ENCODE measurements at regions not wholly inside any gene's neighbourhood (a gene's known extent, or its start where the extent isn't known, plus 50 kb on each side); places are given as distances from the start of the nearest gene placed in this dataset.

DNA sequence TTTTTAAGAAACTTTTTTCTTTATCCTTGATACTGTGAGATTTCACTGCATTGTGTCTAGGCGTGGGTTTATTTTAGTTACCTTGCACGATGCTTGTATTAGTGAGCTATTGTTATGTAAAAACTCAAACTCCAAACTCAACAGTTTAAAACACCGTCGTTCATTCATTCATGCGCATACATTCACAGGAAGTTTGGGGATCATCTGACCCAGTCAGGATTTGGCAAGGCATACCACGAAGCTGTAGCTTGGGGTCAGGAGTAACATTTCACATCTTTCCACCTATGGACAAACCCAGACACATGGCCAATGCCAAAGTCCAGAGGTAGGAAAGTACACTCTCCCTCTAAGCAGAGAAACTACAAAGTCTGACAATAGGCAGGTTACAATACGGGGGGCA, 324.6 kb upstream of the CHRM3 start:
- H3K4me3 ChIP-seq (ENCODE audit: low read length): no peak overlapping the region
- no peak for TF ChIP-seq ZNF274 (IDR thresholded peaks at IDR 0.05; ENCODE audit: low read depth, low read length)

DNA sequence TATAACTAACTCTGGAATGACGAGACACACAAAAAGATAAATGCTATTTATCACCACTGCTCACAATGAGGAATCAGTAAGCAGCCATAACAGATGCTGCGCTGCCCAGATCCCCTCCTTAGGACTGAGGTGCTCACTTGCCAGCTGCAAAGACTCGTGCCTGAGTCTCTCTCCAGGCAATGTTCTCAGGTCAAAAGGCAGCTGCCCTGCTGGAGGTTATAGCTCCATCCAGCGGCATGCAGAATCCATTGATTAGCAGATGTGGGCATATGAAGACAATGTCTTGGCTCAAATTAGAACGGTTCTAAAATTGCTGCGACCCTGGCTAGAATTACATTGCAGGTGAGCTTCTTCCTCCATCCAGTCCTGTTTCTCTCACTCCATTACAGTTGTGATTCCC, 328.2 kb upstream of the CHRM3 start:
- no peak for TF ChIP-seq ZNF274 (IDR thresholded peaks at IDR 0.05; ENCODE audit: low read depth, low read length)
- H3K4me3 ChIP-seq (ENCODE audit: low read length): no peak overlapping the region

DNA sequence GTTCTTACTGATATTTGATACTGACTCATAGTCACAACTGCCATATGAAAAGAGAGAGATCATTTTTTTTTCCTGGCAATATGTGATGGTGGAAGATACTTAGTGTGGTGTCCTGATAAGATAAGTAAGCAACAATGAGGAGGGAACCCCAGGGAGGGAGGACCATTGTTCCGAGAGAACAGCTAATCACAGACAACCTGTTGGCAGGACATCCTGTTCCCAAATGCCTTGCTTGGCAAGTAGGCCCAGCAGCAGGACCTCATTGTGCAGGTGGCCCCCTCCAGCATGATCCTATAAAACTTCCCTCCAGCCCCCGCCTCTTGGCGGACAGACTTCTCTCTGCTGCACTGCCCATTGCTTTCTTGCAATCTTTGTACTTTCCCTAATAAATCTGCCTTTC, 329.4 kb upstream of the CHRM3 start:
- TF ChIP-seq ZNF274 (IDR thresholded peaks at IDR 0.05; ENCODE audit: low read depth, low read length): no peak
- no peak overlapping the region for H3K4me3 ChIP-seq (ENCODE audit: low read length)

DNA sequence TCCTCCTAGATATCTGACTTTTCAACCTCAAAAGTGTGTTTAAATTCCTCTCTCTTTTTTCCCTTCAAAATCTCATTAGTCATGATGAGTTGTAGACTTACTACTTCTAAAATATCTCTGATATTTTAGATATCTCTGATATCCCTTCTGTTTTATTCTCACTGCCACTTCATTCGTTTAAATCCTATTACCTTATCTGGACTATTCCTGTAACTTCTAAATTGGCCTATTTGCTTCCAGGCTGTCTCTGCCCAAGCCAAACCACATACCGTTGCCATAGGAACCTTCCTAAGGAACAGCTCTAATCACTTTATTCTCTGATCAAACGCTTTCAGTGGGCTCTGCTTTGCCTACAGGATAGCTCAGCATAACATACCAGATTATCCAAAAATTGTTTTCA, 333.1 kb upstream of the CHRM3 start:
- H3K4me3 ChIP-seq (ENCODE audit: low read length): no peak overlapping the region

DNA sequence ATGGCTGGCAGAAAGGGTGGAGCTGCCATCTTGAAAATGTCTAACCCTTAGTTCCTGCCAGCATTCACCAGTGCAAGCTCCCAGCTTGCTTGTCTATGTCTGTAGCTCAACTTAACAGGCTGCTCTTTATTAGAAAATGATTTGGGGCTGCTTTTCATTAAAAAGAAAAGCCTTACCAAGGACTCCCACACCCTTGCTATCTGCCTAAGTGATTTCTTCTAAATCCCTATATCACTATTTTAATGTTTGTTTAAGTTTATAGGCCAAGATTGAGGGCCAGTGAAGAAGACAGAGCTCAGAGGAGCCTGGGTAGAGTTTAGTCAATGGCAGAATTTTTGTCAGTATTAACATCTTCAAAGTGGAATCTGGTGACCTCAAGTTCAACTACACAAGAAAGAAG, 336.8 kb upstream of the CHRM3 start:
- no peak overlapping the region for H3K4me3 ChIP-seq (ENCODE audit: low read length)
- no peak for TF ChIP-seq ZNF274 (IDR thresholded peaks at IDR 0.05; ENCODE audit: low read depth, low read length)

More for the DNA sequence above, 333.1 kb upstream of the CHRM3 start:
- TF ChIP-seq ZNF274 (IDR thresholded peaks at IDR 0.05; ENCODE audit: low read depth, low read length): no peak

DNA sequence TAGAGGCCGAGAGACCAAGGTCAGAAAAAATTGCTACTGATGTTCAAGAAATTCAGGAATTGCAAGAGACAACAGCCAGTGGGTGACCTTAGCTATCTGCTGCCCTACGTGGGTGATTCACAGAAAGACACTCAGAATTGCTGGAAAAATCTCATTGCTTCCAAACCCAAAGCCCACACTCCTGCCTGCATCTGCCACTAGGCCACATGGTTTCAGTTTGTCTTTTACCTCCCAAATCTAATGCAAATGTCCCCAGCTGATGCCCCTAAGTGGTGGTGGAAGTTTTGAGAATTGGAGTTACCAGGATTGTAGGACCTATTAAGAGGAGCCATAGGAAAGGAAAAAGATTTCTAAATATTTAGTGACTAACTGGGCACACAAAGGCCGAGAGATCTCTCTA, 341.5 kb upstream of the CHRM3 start:
- TF ChIP-seq ZNF274 (IDR thresholded peaks at IDR 0.05; ENCODE audit: low read depth, low read length): no peak

DNA sequence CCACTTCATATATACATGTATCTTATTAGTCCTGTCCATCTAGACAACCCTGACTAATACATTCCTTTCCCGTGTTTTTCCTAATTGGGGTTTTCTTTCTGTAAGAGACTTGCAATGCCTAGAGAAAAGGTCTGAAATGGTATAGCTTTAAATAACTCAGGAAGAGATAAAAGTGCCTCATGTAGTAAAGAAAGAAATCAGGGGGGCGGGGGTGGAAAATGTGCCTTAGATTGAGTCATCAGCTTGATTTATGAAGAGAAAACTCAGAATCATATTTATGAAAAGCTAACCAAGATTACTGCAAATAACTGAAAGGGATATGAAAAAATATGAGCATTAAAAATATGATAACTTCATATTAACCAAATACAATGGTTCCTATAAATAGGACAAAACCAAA, 345.8 kb upstream of the CHRM3 start:
- TF ChIP-seq ZNF274 (IDR thresholded peaks at IDR 0.05; ENCODE audit: low read depth, low read length): no peak
- no peak overlapping the region for H3K4me3 ChIP-seq (ENCODE audit: low read length)

More for the DNA sequence above, 341.5 kb upstream of the CHRM3 start:
- H3K4me3 ChIP-seq (ENCODE audit: low read length): no peak overlapping the region

DNA sequence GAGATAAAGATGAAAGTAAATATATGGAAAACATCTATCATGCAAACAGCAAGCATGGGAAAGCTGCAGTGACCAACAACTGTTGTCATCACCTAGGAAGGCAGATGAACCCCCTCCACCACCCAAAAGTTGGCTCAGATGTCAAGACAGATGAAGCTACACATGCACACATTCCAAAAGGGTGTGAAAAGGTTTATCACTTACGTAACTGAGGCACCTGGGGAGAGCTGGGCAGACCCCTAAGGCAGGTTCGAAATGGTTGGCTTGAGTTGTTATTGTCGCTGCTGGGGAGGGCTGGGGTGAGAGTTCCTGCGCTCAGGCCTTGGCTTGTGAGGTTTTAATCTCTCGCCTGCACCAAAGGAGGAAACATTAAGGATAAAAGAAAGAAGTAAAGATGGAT, 355.1 kb upstream of the CHRM3 start:
- H3K4me3 ChIP-seq (ENCODE audit: low read length): no peak overlapping the region
- TF ChIP-seq ZNF274 (IDR thresholded peaks at IDR 0.05; ENCODE audit: low read depth, low read length): no peak

DNA sequence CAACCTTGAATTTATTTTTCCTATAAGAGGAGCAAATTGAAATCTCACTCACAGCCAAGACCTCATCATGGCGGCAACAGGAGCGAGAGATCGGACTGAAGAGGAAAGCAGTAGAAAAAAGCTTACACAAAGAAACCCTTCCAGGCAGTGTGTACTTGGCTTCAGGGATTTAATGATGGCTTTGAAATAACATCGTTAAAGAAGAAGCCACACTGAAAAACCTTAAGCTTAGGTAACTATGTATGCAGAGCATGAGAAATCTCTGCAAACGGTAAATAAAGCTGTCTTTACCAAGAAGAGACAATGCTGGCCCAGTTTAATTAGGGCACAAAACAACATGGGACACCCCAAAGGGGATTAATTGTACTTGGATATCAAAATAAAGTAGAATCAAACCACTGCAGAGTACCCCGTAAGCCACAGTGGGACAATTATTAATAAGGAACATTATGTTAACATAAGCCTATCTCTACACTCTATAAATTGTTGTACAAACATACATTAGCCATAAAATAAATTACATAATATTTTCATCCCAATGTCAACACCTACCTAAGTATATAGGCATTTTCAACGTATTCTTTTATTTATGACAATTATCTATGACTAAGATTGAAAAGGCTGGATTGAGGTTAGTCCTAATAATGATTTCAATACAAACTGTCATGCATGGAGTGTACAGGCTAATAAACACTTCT, 360.2 kb upstream of the CHRM3 start:
- no peak for TF ChIP-seq ZNF274 (IDR thresholded peaks at IDR 0.05; ENCODE audit: low read depth, low read length)
- no peak overlapping the region for H3K4me3 ChIP-seq (ENCODE audit: low read length)

DNA sequence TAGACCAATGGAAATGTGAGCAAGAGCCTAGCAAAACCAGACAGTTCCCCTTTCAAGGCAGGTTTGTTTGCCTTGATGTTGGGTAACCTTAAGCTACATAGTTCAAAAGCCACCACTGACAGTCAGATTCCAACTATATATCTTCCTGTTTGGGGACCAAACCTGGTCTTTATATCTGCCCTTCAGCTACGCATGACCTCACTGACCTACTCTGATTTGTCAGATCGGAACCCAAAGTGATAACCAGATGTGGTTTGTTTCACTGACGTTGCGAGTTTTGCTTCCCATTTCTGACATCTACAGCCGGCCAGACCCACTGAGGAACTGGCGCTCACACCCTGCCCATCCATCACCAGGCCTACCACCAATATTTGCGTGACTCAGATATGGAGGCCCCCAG, 361.1 kb upstream of the CHRM3 start:
- no peak for TF ChIP-seq ZNF274 (IDR thresholded peaks at IDR 0.05; ENCODE audit: low read depth, low read length)
- no peak overlapping the region for H3K4me3 ChIP-seq (ENCODE audit: low read length)

DNA sequence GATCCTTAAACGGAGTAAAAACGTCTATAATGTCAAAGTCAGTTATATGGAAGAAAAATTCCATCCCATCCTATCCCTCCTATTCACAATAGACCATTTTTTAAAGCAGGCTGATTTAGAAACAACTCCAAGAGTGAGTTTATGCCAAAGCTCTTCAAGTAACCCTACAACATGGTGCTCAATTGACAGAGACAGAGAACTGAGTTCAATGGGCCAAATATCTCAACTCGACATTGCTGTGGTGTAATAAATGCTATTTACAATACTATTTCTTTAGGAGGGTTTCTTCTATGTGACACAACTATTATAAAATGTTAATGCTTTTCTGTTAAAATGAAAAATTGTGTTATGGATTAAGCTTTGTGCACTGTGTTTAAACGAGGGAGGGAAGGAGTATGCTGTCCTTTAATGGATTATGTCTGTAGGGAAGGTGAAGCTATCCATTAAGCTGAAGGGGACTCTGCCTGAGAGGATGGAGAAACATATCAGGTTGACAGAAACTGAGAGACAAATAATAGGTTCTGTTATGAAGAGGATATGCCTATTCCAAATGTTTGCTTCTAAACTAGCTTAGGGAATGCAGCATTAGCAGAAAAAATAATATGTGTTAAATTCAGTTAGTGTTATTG, 362.5 kb upstream of the CHRM3 start:
- no peak overlapping the region for H3K4me3 ChIP-seq (ENCODE audit: low read length)
- TF ChIP-seq ZNF274 (IDR thresholded peaks at IDR 0.05; ENCODE audit: low read depth, low read length): no peak

DNA sequence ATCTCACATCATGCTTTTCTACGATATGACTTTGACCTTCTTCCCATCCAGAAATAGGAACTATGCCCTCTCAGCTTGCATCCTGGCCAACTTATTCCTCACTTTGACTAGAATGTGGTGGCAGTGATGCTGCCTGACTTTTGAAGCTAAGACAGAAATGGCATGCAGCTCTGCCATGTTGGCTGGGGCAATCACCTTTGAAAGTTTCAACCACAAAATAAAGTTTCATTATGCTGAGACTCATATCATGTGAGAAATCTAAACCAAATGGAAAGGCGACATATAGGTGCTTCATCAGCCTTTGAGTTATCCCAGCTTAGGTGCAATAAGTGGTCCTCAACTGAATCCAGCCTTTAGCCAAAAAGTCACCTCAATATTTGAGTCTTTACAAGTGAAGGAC, 370.0 kb upstream of the CHRM3 start:
- TF ChIP-seq ZNF274 (IDR thresholded peaks at IDR 0.05; ENCODE audit: low read depth, low read length): no peak
- no peak overlapping the region for H3K4me3 ChIP-seq (ENCODE audit: low read length)

DNA sequence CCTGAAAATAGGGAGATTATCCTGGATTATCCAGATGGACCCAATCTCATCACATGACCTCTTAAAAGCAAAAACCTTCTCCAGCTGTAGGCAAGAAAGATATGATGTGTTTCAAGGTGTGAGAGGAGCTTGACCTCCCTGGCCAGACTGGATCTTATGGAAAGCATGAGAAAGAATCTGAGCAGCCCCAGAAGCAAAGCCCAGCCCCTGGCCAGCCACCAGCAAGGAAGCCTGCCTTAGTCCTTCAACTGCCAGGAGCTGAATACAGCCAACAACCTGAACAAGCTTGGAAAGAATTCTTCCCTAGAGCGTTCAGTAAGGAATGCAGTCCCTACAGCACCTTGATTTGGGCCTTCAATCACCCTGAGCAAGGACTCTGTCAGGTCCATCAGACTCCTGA, 375.0 kb upstream of the CHRM3 start:
- TF ChIP-seq ZNF274 (IDR thresholded peaks at IDR 0.05; ENCODE audit: low read depth, low read length): no peak
- H3K4me3 ChIP-seq (ENCODE audit: low read length): no peak overlapping the region

DNA sequence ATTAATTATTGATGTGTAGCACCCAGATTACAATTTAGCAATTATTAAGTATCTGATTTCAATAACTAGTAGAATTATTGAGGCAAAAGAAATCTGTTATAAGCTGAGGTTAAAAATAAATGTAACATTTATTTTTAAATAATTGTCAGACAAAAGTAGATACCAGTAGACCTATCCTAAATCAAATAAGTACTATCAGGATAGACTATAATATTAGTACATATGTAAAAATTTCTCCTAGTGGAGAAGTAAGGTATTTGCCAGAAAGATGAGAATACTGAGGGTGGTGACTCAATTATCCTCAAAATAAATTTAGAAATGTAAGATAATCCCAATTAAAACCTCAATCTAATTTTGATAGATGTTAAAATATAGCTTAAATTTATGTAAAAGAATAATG, 377.8 kb upstream of the CHRM3 start:
- TF ChIP-seq ZNF274 (IDR thresholded peaks at IDR 0.05; ENCODE audit: low read depth, low read length): no peak
- H3K4me3 ChIP-seq (ENCODE audit: low read length): no peak overlapping the region

DNA sequence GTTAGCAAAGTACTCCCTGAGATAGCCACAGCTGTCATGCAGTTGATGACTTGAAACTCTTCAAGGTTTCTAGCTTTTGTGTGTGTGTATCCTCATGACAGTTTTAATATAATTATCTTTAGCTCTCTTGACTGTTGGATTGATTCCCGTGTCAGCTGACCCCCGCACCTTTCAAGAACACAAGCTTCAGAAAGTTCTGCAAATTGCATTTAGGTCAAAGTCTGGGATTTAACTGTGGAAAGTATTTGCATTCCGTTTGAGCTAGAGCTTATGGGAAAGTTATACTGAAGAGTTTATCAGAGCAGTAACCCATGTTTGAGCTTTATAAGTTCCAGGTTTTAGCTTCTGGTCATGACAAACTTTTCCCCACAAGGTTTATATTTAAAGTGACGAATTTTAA, 380.1 kb upstream of the CHRM3 start:
- TF ChIP-seq ZNF274 (IDR thresholded peaks at IDR 0.05; ENCODE audit: low read depth, low read length): no peak

DNA sequence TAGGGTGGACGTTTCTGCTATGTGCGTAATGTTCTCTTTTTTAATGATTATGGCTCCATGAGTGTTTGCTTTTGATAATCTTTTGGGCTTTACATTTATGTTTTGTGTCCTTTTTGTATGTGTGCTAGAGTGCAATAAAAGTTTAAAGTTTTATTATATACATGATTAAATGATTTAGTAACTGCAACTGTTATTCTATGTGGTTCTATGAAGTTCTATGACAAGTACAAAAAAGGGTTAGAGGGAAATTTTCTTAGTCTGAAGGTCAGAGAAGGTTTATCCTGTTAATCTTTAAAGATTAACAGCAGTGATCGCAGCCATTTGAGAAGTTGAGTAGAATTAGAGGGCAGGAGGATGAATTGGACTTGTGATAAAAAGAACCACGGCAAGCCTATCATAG, 386.4 kb upstream of the CHRM3 start:
- no peak overlapping the region for H3K4me3 ChIP-seq (ENCODE audit: low read length)
- no peak for TF ChIP-seq ZNF274 (IDR thresholded peaks at IDR 0.05; ENCODE audit: low read depth, low read length)

More for the DNA sequence above, 380.1 kb upstream of the CHRM3 start:
- no peak overlapping the region for H3K4me3 ChIP-seq (ENCODE audit: low read length)
